ENCODE measurements at regions not wholly inside any gene's neighbourhood (a gene's known extent, or its start where the extent isn't known, plus 50 kb on each side); places are given as distances from the start of the nearest gene placed in this dataset.

GRCh38 chr4:100806988-100807387 lies 289.2 kb upstream of the EMCN start:
- no peaks in the 10 kb centered on the region for H3K9me3 ChIP-seq (ENCODE audit: control insufficient read depth, insufficient read depth, low read depth, low read length)
- no peak overlapping the region for H3K9ac ChIP-seq (ENCODE audit: low read length)
- no peak overlapping the region for H3K27ac ChIP-seq (ENCODE audit: low read depth, low read length)
- no peaks in the 10 kb centered on the region for H3K27me3 ChIP-seq (ENCODE audit: control insufficient read depth, insufficient read depth, low read length)
- H3K4me3 ChIP-seq (ENCODE audit: low read depth, low read length), result no peak overlapping the region
- peaks cover 8% of the 10 kb centered on the region; the same call in 1 of the 2 replicates for H3K4me1 ChIP-seq (ENCODE audit: control insufficient read depth, insufficient read depth, low read length)
- no peaks in the 10 kb centered on the region for H3K36me3 ChIP-seq (ENCODE audit: control insufficient read depth, insufficient read depth, low read length)

GRCh38 chr4:100805538-100805937 lies 287.7 kb upstream of the EMCN start:
- Histone ChIP-seq H3K27me3 (ENCODE audit: control insufficient read depth, insufficient read depth, low read length) (no peaks in the 10 kb centered on the region), H3K9me3 (ENCODE audit: control insufficient read depth, insufficient read depth, low read depth, low read length) (no peaks in the 10 kb centered on the region), H3K9ac (ENCODE audit: low read length) (no peak overlapping the region), H3K36me3 (ENCODE audit: control insufficient read depth, insufficient read depth, low read length) (no peaks in the 10 kb centered on the region), H3K27ac (ENCODE audit: low read depth, low read length) (no peak overlapping the region), H3K4me3 (ENCODE audit: low read depth, low read length) (no peak overlapping the region), H3K4me1 (ENCODE audit: control insufficient read depth, insufficient read depth, low read length) (peaks cover 6% of the 10 kb centered on the region; the same call in 1 of the 2 replicates)

- H3K9ac ChIP-seq (ENCODE audit: low read length), result no peak overlapping the region
- H3K27me3 ChIP-seq (ENCODE audit: control insufficient read depth, insufficient read depth, low read length), result no peaks in the 10 kb centered on the region
- peaks cover 4% of the 10 kb centered on the region for H3K4me1 ChIP-seq (ENCODE audit: control insufficient read depth, insufficient read depth, low read length)
- H3K36me3 ChIP-seq (ENCODE audit: control insufficient read depth, insufficient read depth, low read length), result no peaks in the 10 kb centered on the region
- H3K9me3 ChIP-seq (ENCODE audit: control insufficient read depth, insufficient read depth, low read depth, low read length), result no peaks in the 10 kb centered on the region
- no peak overlapping the region for H3K27ac ChIP-seq (ENCODE audit: low read depth, low read length)
- H3K4me3 ChIP-seq (ENCODE audit: low read depth, low read length), result no peak overlapping the region
Measured at GRCh38 chr4:100804576-100805360, 286.9 kb upstream of the EMCN start.

- Histone ChIP-seq H3K27me3 (ENCODE audit: control insufficient read depth, insufficient read depth, low read length) (no peaks in the 10 kb centered on the region), H3K9me3 (ENCODE audit: control insufficient read depth, insufficient read depth, low read depth, low read length) (no peaks in the 10 kb centered on the region), H3K36me3 (ENCODE audit: control insufficient read depth, insufficient read depth, low read length) (no peaks in the 10 kb centered on the region), H3K4me3 (ENCODE audit: low read depth, low read length) (no peak overlapping the region), H3K27ac (ENCODE audit: low read depth, low read length) (no peak overlapping the region), H3K9ac (ENCODE audit: low read length) (no peak overlapping the region), H3K4me1 (ENCODE audit: control insufficient read depth, insufficient read depth, low read length) (peaks cover 4% of the 10 kb centered on the region)
Measured at GRCh38 chr4:100803751-100804150, 285.9 kb upstream of the EMCN start.

- Histone ChIP-seq H3K4me1 (ENCODE audit: control insufficient read depth, insufficient read depth, low read length) (peaks cover under 1% of the 10 kb centered on the region), H3K9me3 (ENCODE audit: control insufficient read depth, insufficient read depth, low read depth, low read length) (no peaks in the 10 kb centered on the region), H3K9ac (ENCODE audit: low read length) (no peak overlapping the region), H3K27me3 (ENCODE audit: control insufficient read depth, insufficient read depth, low read length) (no peaks in the 10 kb centered on the region), H3K4me3 (ENCODE audit: low read depth, low read length) (no peak overlapping the region), H3K27ac (ENCODE audit: low read depth, low read length) (no peak overlapping the region), H3K36me3 (ENCODE audit: control insufficient read depth, insufficient read depth, low read length) (no peaks in the 10 kb centered on the region)
Measured at GRCh38 chr4:100799761-100800539, 282.1 kb upstream of the EMCN start.

- Histone ChIP-seq H3K27ac (ENCODE audit: low read depth, low read length) (no peak overlapping the region), H3K9ac (ENCODE audit: low read length) (no peak overlapping the region), H3K4me1 (ENCODE audit: control insufficient read depth, insufficient read depth, low read length) (peaks cover 8% of the 10 kb centered on the region)
Measured at GRCh38 chr4:100797791-100798190, 280.0 kb upstream of the EMCN start.

GRCh38 chr4:100797356-100797755 lies 279.5 kb upstream of the EMCN start:
- Histone ChIP-seq H3K9me3 (ENCODE audit: control insufficient read depth, insufficient read depth, low read depth, low read length) (no peaks in the 10 kb centered on the region), H3K36me3 (ENCODE audit: control insufficient read depth, insufficient read depth, low read length) (no peaks in the 10 kb centered on the region), H3K9ac (ENCODE audit: low read length) (no peak overlapping the region), H3K27me3 (ENCODE audit: control insufficient read depth, insufficient read depth, low read length) (no peaks in the 10 kb centered on the region), H3K27ac (ENCODE audit: low read depth, low read length) (no peak overlapping the region), H3K4me1 (ENCODE audit: control insufficient read depth, insufficient read depth, low read length) (peaks cover 8% of the 10 kb centered on the region), H3K4me3 (ENCODE audit: low read depth, low read length) (no peak overlapping the region)

More at GRCh38 chr4:100797791-100798190, 280.0 kb upstream of the EMCN start:
- Histone ChIP-seq H3K4me3 (ENCODE audit: low read depth, low read length) (no peak overlapping the region), H3K27me3 (ENCODE audit: control insufficient read depth, insufficient read depth, low read length) (no peaks in the 10 kb centered on the region), H3K9me3 (ENCODE audit: control insufficient read depth, insufficient read depth, low read depth, low read length) (no peaks in the 10 kb centered on the region), H3K36me3 (ENCODE audit: control insufficient read depth, insufficient read depth, low read length) (no peaks in the 10 kb centered on the region)

- Histone ChIP-seq H3K4me1 (ENCODE audit: control insufficient read depth, insufficient read depth, low read length) (peaks cover 8% of the 10 kb centered on the region), H3K27ac (ENCODE audit: low read depth, low read length) (no peak overlapping the region), H3K4me3 (ENCODE audit: low read depth, low read length) (no peak overlapping the region), H3K27me3 (ENCODE audit: control insufficient read depth, insufficient read depth, low read length) (no peaks in the 10 kb centered on the region), H3K9ac (ENCODE audit: low read length) (no peak overlapping the region), H3K36me3 (ENCODE audit: control insufficient read depth, insufficient read depth, low read length) (no peaks in the 10 kb centered on the region), H3K9me3 (ENCODE audit: control insufficient read depth, insufficient read depth, low read depth, low read length) (no peaks in the 10 kb centered on the region)
Measured at GRCh38 chr4:100796332-100796731, 278.5 kb upstream of the EMCN start.

- no peaks in the 10 kb centered on the region for H3K27me3 ChIP-seq (ENCODE audit: control insufficient read depth, insufficient read depth, low read length)
- H3K27ac ChIP-seq (ENCODE audit: low read depth, low read length), result no peak overlapping the region
- H3K4me3 ChIP-seq (ENCODE audit: low read depth, low read length), result no peak overlapping the region
- no peak overlapping the region for H3K9ac ChIP-seq (ENCODE audit: low read length)
- no peaks in the 10 kb centered on the region for H3K9me3 ChIP-seq (ENCODE audit: control insufficient read depth, insufficient read depth, low read depth, low read length)
- peaks cover 14% of the 10 kb centered on the region for H3K4me1 ChIP-seq (ENCODE audit: control insufficient read depth, insufficient read depth, low read length)
- H3K36me3 ChIP-seq (ENCODE audit: control insufficient read depth, insufficient read depth, low read length), result no peaks in the 10 kb centered on the region
Measured at GRCh38 chr4:100795581-100795980, 277.8 kb upstream of the EMCN start.

- H3K9ac ChIP-seq (ENCODE audit: low read length), result no peak overlapping the region
- peaks cover 18% of the 10 kb centered on the region; the same call in 1 of the 2 replicates for H3K4me1 ChIP-seq (ENCODE audit: control insufficient read depth, insufficient read depth, low read length)
- no peak overlapping the region for H3K27ac ChIP-seq (ENCODE audit: low read depth, low read length)
- no peaks in the 10 kb centered on the region for H3K9me3 ChIP-seq (ENCODE audit: control insufficient read depth, insufficient read depth, low read depth, low read length)
- no peaks in the 10 kb centered on the region for H3K36me3 ChIP-seq (ENCODE audit: control insufficient read depth, insufficient read depth, low read length)
- H3K4me3 ChIP-seq (ENCODE audit: low read depth, low read length), result no peak overlapping the region
- no peaks in the 10 kb centered on the region for H3K27me3 ChIP-seq (ENCODE audit: control insufficient read depth, insufficient read depth, low read length)
Measured at GRCh38 chr4:100790836-100791615, 273.2 kb upstream of the EMCN start.
